A673 (cell line): ENCODE measurements at regions not wholly inside any gene's neighbourhood (a gene's known extent, or its start where the extent isn't known, plus 50 kb on each side); places are given as distances from the start of the nearest gene placed in this dataset.

Source experiments
- EZH2 ChIP-seq: fragments of 200-600 bp; sonication (generic); IDR thresholded peaks from 2 replicates; pipeline ENCODE4 v1.6.1; 2017; ENCODE audit warnings: borderline replicate concordance, low read depth, mild to moderate bottlenecking, mixed read lengths, antibody characterized with exemption, low read length; ENCODE audit not compliant: poor library complexity, severe bottlenecking
- TF ChIP-seq, protein P1 (sequence below): fragments of 300-800, 200-600 bp; sonication (generic); conservative IDR thresholded peaks from 2 replicates; pipeline ENCODE4 v1.5.1; 2017; ENCODE audit warnings: low read depth, mild to moderate bottlenecking, antibody characterized with exemption, low read length, moderate library complexity, mixed read lengths

DNA sequence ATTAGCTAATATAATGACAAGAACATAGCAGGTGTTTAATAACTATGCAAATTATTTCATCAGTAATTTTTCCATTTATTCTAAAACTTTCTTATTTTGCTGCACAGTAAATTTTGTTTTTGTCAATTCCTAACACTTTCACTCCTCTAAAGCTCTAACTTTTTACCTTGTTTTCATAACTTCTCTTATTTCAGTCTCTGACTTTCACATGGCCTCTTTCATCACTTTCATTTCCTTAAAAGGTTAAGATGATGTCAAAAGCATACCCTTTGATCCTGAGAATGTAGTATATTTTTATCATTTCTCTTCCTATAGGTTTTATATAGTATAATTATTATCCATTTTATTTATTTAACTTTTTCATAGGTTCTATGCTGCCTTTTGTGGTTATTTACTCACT lies 1325.8 kb upstream of the ALCAM start:
- TF ChIP-seq, protein P1, sequence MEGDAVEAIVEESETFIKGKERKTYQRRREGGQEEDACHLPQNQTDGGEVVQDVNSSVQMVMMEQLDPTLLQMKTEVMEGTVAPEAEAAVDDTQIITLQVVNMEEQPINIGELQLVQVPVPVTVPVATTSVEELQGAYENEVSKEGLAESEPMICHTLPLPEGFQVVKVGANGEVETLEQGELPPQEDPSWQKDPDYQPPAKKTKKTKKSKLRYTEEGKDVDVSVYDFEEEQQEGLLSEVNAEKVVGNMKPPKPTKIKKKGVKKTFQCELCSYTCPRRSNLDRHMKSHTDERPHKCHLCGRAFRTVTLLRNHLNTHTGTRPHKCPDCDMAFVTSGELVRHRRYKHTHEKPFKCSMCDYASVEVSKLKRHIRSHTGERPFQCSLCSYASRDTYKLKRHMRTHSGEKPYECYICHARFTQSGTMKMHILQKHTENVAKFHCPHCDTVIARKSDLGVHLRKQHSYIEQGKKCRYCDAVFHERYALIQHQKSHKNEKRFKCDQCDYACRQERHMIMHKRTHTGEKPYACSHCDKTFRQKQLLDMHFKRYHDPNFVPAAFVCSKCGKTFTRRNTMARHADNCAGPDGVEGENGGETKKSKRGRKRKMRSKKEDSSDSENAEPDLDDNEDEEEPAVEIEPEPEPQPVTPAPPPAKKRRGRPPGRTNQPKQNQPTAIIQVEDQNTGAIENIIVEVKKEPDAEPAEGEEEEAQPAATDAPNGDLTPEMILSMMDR = no peak
- TF ChIP-seq EZH2 = no peak
